Fibroblast of lung (primary cell): ENCODE measurements at regions not wholly inside any gene's neighbourhood (a gene's known extent, or its start where the extent isn't known, plus 50 kb on each side); places are given as distances from the start of the nearest gene placed in this dataset.

ENCODE experiments used
- DNase-seq, 2 donors: peaks; one replicate each; pipeline versions ENCODE4 v3.0.0 to v3.0.0-alpha.2; 2010; ENCODE audit warnings: low read depth in 2 of 2
- H2AFZ ChIP-seq: 2 replicates; pipeline ENCODE4 v1.5.1; 2012; ENCODE audit warnings: low read length, control low read depth, inconsistent platforms
- H3K27ac ChIP-seq: 2 replicates; pipeline ENCODE4 v1.5.1; 2011; ENCODE audit warnings: low read length, control low read depth; ENCODE audit not compliant: insufficient read depth
- H3K27me3 ChIP-seq: 2 replicates; pipeline ENCODE4 v1.5.1; 2011; ENCODE audit warnings: mild to moderate bottlenecking, low read length; ENCODE audit not compliant: control insufficient read depth, insufficient read depth
- H3K36me3 ChIP-seq: 2 replicates; pipeline ENCODE4 v1.5.1; 2011; ENCODE audit warnings: low read length; ENCODE audit not compliant: control insufficient read depth, insufficient read depth
- H3K4me1 ChIP-seq: 2 replicates; pipeline ENCODE4 v1.5.1; 2011; ENCODE audit warnings: low read length; ENCODE audit not compliant: control insufficient read depth, insufficient read depth; ENCODE audit errors: extremely low read depth
- H3K4me2 ChIP-seq: 2 replicates; pipeline ENCODE4 v1.5.1; 2011; ENCODE audit warnings: low read length, control low read depth; ENCODE audit not compliant: insufficient read depth; ENCODE audit errors: extremely low read depth
- H3K4me3 ChIP-seq, 4 experiments: fragments of 200-600 bp in 1 of 4; sonication (generic) in 1 of 4; replicated peaks in 1 of 4; 2 replicates each; pipeline ENCODE4 v1.5.1; 2011 to 2016; ENCODE audit warnings: low read length in 4 of 4, low read depth in 3 of 4, mild to moderate bottlenecking in 3 of 4, control low read depth in 2 of 4, inconsistent platforms in 1 of 4, mixed read lengths in 1 of 4; ENCODE audit not compliant: insufficient read depth in 1 of 4; ENCODE audit errors: control extremely low read depth in 1 of 4
- H3K79me2 ChIP-seq: 2 replicates; pipeline ENCODE4 v1.5.1; 2012; ENCODE audit warnings: mild to moderate bottlenecking, low read length, inconsistent platforms; ENCODE audit not compliant: control insufficient read depth, insufficient read depth
- H3K9ac ChIP-seq: 2 replicates; pipeline ENCODE4 v1.5.1; 2011; ENCODE audit warnings: mild to moderate bottlenecking, low read length, control low read depth; ENCODE audit not compliant: insufficient read depth
- H3K9me3 ChIP-seq: 2 replicates; pipeline ENCODE4 v1.5.1; 2012; ENCODE audit warnings: low read depth, low read length; ENCODE audit not compliant: control insufficient read depth, insufficient read depth
- H4K20me1 ChIP-seq: 2 replicates; pipeline ENCODE4 v1.5.1; 2011; ENCODE audit warnings: low read length; ENCODE audit not compliant: control insufficient read depth, insufficient read depth; ENCODE audit errors: extremely low read depth
- EZH2 ChIP-seq: IDR thresholded peaks from 2 replicates; pipeline ENCODE4 v1.5.1; 2012; ENCODE audit warnings: low read length, control low read depth, mild to moderate bottlenecking; ENCODE audit errors: missing control alignments
- TF ChIP-seq, protein P1 (sequence below), 2 donors: IDR thresholded peaks in 1 of 2; conservative IDR thresholded peaks in 1 of 2; 1 replicate in 1 of 2; 2 replicates in 1 of 2; pipeline ENCODE4 v1.5.1; 2011 to 2012; ENCODE audit warnings: low read length in 2 of 2, control low read depth in 1 of 2, inconsistent platforms in 1 of 2, low read depth in 1 of 2, mild to moderate bottlenecking in 1 of 2

DNA sequence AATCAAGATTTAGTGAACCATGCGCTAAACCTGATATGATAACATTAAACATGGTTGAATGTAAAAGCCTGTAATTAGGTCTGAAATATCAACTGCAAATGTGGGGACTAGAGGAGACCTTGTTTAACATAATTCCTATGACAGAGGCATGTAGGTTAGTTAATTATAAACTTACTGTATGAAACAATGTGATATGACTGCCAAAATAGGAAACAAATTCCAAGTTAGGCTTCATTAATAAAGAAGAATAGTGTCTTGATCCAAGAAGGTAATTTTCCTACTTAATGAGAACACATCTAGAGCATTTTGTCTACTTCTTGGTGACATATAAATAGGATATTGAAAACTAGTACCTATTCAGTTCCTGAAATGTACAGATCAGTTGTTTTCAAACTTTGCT is 136.2 kb upstream of the TARS1 start:
- no peak overlapping the region for H3K4me3 ChIP-seq
- H4K20me1 ChIP-seq = no peaks in the 10 kb centered on the region
- no peak overlapping the region for H3K27ac ChIP-seq
- no peaks in the 10 kb centered on the region for H3K9me3 ChIP-seq
- no peak for DNase-seq
- peaks cover 4% of the 10 kb centered on the region for H3K4me1 ChIP-seq
- H3K4me2 ChIP-seq = no peak overlapping the region
- no peaks in the 10 kb centered on the region for H3K79me2 ChIP-seq
- no peak overlapping the region for H3K9ac ChIP-seq
- no peak overlapping the region for H2AFZ ChIP-seq
- no peaks in the 10 kb centered on the region for H3K36me3 ChIP-seq
- no peaks in the 10 kb centered on the region for H3K27me3 ChIP-seq
- TF ChIP-seq, protein P1, sequence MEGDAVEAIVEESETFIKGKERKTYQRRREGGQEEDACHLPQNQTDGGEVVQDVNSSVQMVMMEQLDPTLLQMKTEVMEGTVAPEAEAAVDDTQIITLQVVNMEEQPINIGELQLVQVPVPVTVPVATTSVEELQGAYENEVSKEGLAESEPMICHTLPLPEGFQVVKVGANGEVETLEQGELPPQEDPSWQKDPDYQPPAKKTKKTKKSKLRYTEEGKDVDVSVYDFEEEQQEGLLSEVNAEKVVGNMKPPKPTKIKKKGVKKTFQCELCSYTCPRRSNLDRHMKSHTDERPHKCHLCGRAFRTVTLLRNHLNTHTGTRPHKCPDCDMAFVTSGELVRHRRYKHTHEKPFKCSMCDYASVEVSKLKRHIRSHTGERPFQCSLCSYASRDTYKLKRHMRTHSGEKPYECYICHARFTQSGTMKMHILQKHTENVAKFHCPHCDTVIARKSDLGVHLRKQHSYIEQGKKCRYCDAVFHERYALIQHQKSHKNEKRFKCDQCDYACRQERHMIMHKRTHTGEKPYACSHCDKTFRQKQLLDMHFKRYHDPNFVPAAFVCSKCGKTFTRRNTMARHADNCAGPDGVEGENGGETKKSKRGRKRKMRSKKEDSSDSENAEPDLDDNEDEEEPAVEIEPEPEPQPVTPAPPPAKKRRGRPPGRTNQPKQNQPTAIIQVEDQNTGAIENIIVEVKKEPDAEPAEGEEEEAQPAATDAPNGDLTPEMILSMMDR (conservative IDR thresholded peaks at IDR 0.05 in 1 of 2, IDR thresholded peaks at IDR 0.05 in 1 of 2; ENCODE audit: low read depth in 1 of 2, low read length in 2 of 2) = no peak
- TF ChIP-seq EZH2 = no peak

DNA sequence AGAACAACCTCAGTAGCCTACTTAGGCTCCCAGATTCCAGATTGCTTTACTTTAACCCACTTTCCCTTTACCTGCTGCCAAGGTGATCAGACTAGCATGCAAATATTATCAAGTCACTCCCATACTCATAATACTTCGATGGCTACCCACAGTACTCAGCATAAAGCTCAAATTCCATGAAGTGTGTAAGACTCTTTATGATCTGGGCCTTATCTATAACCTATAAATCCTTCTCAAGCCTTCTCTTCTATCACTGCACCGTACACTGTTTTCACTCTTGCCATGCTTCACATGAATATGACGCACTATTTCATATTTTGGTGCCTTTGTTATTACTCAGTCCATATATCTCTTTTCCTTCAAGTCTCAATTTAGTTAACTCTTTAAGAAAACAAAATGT is 135.2 kb upstream of the TARS1 start:
- no peak overlapping the region for H3K4me3 ChIP-seq
- H4K20me1 ChIP-seq = no peaks in the 10 kb centered on the region
- H3K36me3 ChIP-seq = no peaks in the 10 kb centered on the region
- no peak overlapping the region for H2AFZ ChIP-seq
- H3K27me3 ChIP-seq = no peaks in the 10 kb centered on the region
- no peaks in the 10 kb centered on the region for H3K9me3 ChIP-seq
- no peak for TF ChIP-seq EZH2
- TF ChIP-seq, protein P1 (conservative IDR thresholded peaks at IDR 0.05 in 1 of 2, IDR thresholded peaks at IDR 0.05 in 1 of 2; ENCODE audit: low read depth in 1 of 2, low read length in 2 of 2) = no peak
- no peaks in the 10 kb centered on the region for H3K79me2 ChIP-seq
- no peak for DNase-seq
- no peak overlapping the region for H3K27ac ChIP-seq
- no peak overlapping the region for H3K9ac ChIP-seq
- H3K4me2 ChIP-seq = no peak overlapping the region
- peaks cover 11% of the 10 kb centered on the region for H3K4me1 ChIP-seq

DNA sequence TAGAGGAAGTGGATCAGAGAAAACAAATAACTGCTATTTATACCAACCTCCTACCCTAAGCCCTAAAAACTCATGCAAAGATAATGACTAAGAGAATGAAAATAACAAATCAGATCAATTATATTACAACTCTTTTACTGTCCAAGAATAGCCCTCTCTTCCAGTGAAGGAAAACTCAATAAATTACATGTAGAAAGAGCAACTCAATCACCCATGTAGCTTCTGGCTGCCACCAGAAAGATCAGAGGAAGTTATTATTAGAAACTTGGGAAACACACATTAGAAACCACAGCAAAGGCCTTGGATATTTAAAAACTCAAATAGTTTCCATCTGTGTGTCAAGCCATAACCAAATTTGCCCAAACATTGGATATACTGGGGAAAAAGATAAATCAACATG is 134.0 kb upstream of the TARS1 start:
- peaks cover 16% of the 10 kb centered on the region for H3K4me1 ChIP-seq
- H3K4me3 ChIP-seq = no peak overlapping the region
- H3K27ac ChIP-seq = no peak overlapping the region
- no peaks in the 10 kb centered on the region for H4K20me1 ChIP-seq
- H3K36me3 ChIP-seq = no peaks in the 10 kb centered on the region
- no peak overlapping the region for H3K4me2 ChIP-seq
- peak in 1 of 2 donors; percentile 76 for DNase-seq
- H3K9me3 ChIP-seq = no peaks in the 10 kb centered on the region
- no peaks in the 10 kb centered on the region for H3K27me3 ChIP-seq
- no peak overlapping the region for H2AFZ ChIP-seq
- no peak overlapping the region for H3K9ac ChIP-seq
- H3K79me2 ChIP-seq = no peaks in the 10 kb centered on the region
- TF ChIP-seq, protein P1 (conservative IDR thresholded peaks at IDR 0.05 in 1 of 2, IDR thresholded peaks at IDR 0.05 in 1 of 2; ENCODE audit: low read depth in 1 of 2, low read length in 2 of 2) = no peak
- no peak for TF ChIP-seq EZH2
